Urinary bladder (tissue), 3 donors: ENCODE measurements at regions not wholly inside any gene's neighbourhood (a gene's known extent, or its start where the extent isn't known, plus 50 kb on each side); places are given as distances from the start of the nearest gene placed in this dataset.
"Not testable (repeated sequence)": the region's sequence is repeated elsewhere in the genome, so short reads cannot be mapped to it uniquely, and the experiment has no call there.

Experiments
- DNase-seq: peaks from one replicate; pipeline ENCODE4 v3.0.0-alpha.2; 2015; ENCODE audit errors: extremely low spot score
- H3K27ac ChIP-seq: one replicate; pipeline ENCODE4 v1.5.1; 2013; ENCODE audit warnings: low read depth, mild to moderate bottlenecking, moderate library complexity
- H3K36me3 ChIP-seq: one replicate; pipeline ENCODE4 v1.6.1; 2013; ENCODE audit warnings: mild to moderate bottlenecking, moderate library complexity; ENCODE audit not compliant: insufficient read depth
- H3K4me1 ChIP-seq: one replicate; pipeline ENCODE4 v1.6.1; 2013; ENCODE audit warnings: mild to moderate bottlenecking, moderate library complexity; ENCODE audit not compliant: insufficient read depth
- H3K4me3 ChIP-seq: one replicate; pipeline ENCODE4 v1.5.1; 2013; ENCODE audit warnings: low read depth, low read length
- WGBS: extraction: QIAGEN DNeasy Blood & Tissue Kit; methylation state at CpG from one replicate; pipeline ENCODE4 v1.1.7; 2013; 5-methylcytosine and 5-hydroxymethylcytosine counted together
- donor health status: healthy with polysubstance abuse.
- donor health status: healthy.

DNA sequence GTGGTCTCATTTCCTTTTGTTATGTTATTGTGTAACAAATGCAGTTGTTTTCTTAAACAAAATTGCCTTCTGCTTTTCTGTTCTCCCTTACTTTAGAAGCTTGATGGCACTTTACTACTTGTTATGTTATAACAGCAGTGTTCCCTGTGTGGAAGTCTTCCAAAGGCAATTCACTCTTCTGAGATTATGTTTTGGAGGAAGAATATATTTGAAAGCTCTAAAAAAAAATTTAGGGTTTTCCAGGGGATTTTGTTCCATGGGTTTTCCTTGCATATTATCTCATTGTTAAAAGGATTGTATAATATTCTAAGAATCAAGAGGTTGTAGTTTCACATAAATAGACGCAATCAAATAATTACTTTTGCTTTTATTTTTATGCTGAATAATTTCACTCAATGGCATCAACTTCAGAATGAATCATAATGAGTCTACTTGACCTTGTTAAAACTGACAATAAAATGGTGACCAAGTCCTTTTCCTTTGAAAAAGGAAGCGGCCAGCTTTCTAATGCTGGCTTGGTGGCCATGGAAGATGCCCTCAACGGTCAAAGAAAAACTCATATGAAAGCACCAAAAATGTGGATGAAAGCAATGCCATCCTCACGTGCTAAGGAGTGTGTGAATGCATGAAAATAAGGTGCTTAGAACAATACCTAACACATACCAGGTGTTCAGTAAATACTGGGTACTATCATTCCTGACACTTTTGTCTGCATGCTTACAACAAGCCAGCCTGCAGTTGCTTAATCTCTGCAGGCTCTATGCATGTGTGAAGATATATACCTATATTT is 92.4 kb upstream of the KLF6 start:
- Histone ChIP-seq H3K4me1 (no peaks in the 10 kb centered on the region), H3K4me3 (no peak overlapping the region), H3K36me3 (no peaks in the 10 kb centered on the region), H3K27ac (no peak overlapping the region)
- 87% methylated on average over 4 of the region's 4 CpGs for WGBS
- no peak for DNase-seq

DNA sequence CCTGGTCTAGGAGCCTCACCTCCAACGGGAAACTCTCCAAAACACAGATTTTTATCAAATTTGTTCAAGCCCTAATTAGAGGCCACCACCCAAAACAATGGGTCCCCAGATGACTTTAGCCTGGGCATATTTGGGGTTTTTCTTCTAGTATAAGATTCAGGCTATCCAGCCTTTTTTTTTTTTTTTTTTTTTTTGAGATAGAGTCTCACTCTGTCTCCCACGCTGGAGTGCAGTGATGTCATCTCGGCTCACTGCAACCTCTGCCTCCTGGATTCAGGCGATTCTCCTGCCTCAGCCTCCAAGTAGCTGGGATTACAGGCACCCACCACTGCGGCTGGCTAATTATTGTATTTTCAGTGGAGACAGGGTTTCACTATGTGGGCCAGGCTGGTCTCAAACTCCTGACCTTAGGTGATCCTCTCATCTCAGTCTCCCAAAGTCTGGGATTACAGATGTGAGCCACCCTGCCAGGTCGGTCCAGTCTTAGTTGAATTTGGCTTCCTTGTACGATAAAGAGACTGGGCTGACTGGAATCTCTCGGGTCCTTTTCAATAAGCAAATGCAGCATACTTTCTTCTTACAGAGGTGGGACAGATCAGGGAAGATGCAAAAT is 91.4 kb upstream of the KLF6 start:
- Histone ChIP-seq H3K27ac (no peak overlapping the region), H3K4me3 (no peak overlapping the region), H3K36me3 (no peaks in the 10 kb centered on the region), H3K4me1 (no peaks in the 10 kb centered on the region)
- DNase-seq: no peak
- 80% methylated on average over 8 of the region's 8 CpGs for WGBS

DNA sequence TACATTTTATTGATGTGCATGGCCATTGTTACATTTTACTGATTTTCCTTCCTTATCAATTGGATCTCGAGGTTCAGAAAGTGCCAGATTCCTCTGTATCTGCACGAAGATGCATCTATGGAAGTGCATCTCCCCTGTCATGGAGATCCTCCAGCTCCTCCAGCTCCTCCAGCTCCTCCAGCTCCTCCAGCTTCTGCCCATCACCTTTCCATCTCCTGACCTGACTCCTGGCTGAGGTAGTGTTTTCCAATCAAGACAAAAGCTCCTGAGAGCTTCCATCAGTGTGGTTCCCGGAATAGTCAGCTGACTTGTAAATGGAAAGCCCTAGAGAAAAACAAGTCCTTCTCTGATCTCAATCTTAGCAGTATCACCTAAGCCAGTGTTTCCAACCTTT is 90.8 kb upstream of the KLF6 start:
- Histone ChIP-seq H3K36me3 (no peaks in the 10 kb centered on the region), H3K4me3 (no peak overlapping the region), H3K4me1 (no peaks in the 10 kb centered on the region), H3K27ac (no peak overlapping the region)
- DNase-seq: no peak
- WGBS: 89% methylated on average over 3 of the region's 3 CpGs

DNA sequence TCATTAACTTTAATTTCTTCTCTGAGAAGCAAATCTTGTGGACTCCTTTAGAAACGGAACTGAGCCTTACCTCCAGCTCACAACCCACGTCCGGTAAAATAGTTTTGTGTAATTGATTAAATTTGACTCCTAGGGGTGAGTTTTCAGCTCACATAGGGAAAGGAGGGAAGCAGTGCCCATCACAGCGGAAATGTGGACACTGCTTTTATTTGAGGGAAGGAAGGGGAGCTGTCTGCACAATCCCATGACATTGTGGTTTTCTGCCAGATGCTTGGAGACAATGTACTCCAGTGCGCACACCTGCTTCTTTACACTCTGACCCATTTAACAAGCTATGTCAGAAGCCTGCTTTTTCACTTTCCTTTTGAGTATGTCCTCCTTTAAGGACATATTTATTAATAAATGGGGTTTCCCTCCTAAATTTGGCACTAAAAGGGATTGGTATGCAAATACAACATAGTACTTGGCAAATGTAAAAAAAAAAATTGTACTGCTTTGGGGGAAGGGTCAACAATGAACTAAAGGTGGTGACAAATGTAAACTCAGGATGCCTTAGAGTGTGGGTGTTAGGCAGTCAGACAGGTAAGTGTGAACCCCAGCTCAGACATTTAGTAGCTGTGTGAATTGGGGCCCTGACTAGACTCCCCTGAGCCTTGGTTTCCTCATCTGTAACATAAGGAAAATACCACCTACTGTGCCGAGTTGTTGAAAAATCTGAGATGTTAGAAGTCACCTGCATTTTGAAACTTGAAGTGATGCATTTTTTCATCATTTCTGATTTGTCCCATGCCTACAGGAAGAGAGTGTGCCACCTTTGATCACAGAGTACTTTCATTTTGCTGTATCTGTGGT is 90.2 kb upstream of the KLF6 start:
- H3K4me3 ChIP-seq: no peak overlapping the region
- DNase-seq: no peak
- no peaks in the 10 kb centered on the region for H3K4me1 ChIP-seq
- H3K27ac ChIP-seq: no peak overlapping the region
- WGBS: 76% methylated on average over 6 of the region's 6 CpGs
- no peaks in the 10 kb centered on the region for H3K36me3 ChIP-seq

DNA sequence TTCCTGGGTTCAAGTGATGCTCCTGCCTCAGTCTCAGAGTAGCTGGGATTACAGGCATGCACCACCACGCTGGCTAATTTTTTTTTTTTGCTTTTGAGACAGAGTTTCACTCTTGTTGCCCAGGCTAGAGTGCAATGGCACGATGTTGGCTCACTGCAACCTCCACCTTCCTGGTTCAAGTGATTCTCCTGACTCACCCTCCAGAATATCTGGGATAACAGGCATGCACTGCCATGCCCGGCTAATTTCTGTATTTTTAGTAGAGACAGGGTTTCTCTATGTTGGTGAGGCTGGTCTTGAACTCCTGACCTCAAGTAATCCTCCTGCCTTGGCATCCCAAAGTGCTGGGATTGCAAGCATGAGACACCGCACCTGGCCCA is 89.6 kb upstream of the KLF6 start:
- not testable (repeated sequence) for H3K4me1 ChIP-seq, H3K36me3 ChIP-seq, H3K4me3 ChIP-seq, H3K27ac ChIP-seq, DNase-seq
- 82% methylated on average over 4 of the region's 4 CpGs for WGBS

DNA sequence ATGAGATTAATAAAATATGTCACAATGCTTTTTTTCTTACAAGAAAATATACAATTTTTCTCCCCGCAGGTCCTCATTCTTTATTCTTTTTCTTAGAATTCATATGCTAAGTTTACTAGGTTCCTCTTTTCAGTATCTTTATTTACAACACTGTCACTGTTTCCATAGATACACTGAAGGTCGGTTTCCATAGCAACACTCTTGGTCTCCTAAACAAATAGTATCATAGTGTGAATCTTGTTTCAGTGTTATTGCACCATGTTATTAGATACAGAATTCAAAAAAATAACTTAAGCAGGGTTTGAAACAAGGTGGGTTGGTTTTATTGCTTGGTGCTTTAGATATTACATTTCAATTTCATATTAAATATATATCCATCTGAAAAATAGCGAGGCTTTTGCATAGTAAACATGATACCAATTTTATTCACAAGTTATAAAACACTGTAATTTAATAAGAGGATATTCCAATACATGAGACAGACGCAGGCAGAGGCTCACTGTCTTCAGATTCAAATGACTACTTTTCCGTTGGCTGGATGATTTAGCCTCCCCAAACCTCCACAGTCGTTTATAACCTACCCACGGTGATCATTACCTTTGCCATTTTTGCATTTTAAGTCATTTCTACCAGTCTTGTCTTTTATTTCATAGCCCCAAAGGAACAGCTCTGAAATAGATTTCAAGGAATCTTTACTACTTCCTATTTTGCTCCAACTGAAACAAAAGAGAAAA is 88.9 kb upstream of the KLF6 start:
- H3K27ac ChIP-seq: no peak overlapping the region

DNA sequence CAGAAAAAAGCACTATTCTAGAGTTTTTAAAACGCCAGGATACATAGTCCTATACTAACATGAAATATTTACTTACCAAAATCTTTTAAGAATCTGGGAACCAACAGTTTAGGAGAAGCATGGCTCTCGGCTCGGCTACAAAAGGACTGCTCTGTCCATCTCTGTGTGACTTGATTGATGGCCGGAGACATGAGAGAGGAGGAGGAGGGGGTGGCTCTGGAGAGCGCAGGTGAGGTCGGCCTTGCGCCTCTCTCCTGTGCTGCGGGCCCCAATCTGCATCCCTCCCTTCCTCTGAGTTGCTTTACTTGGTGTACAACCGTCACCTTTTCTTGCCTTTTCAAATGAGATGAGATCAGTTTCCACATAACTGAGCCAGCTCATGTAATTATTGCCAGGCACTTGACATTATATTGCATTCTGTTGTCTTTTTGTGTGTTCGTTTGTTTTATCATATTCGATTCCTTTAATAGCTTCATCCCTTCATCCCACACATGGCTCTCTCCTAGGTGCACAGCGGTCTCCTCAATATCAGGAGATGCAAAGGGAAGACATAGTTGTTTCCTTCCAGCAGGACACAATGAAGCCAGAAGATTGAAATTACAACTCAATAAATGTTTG is 87.8 kb upstream of the KLF6 start:
- Histone ChIP-seq H3K27ac (no peak overlapping the region), H3K4me3 (no peak overlapping the region), H3K4me1 (no peaks in the 10 kb centered on the region), H3K36me3 (no peaks in the 10 kb centered on the region)
- 89% methylated on average over 12 of the region's 12 CpGs for WGBS
- no peak for DNase-seq

More for the DNA sequence above, 88.9 kb upstream of the KLF6 start:
- Histone ChIP-seq H3K36me3 (no peaks in the 10 kb centered on the region), H3K4me3 (no peak overlapping the region), H3K4me1 (no peaks in the 10 kb centered on the region)
- DNase-seq: peak; percentile 51
- 35% methylated on average over 7 of the region's 7 CpGs for WGBS

DNA sequence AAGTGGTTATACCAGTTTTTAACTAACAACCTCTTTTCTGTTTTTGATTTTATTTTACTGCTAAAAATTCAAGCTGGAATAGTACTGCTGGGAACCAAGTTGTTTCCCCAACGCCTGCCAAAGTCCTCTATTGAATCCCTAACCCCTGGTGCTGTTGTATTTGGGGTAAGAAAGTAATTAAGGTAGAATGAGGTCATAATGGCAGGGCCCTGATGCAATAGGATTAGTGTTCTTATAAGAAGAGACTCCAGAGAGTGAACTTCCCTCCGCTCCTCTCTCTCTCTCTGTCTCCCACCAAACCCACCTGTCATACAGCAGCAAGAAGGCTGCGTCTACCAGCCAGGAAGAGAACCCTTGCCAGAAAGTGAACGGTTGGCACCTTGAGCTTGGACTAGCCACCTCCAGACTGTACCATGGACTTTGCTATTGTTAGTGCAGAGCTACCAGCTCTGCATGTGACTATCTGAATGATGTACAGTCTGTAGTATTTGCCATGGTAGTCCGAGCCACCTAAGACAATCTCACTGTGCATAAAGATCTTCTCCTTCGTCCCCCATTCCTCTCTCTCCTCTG is 86.5 kb upstream of the KLF6 start:
- Histone ChIP-seq H3K4me3 (no peak overlapping the region), H3K4me1 (no peaks in the 10 kb centered on the region), H3K27ac (no peak overlapping the region), H3K36me3 (no peaks in the 10 kb centered on the region)
- 96% methylated on average over 6 of the region's 6 CpGs for WGBS
- DNase-seq: no peak

DNA sequence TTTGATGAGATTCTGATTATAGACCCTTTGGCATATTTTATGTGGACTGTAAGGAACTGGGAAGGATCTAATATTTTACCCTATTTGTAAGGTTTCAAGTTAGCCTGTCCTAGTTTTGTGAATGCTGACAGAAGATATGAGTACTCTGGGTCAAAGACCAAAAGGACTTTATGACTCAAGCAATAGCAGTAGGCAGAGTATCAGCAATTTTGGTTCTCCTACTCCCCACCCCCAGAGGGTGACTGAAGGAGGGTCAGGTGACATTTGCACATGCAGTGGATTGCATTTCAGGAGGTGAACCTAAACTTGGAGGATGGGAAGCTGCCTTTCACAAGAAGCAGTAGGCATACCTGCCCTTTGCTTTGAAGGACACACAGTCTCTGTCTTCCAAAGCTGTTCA is 84.0 kb upstream of the KLF6 start:
- no peaks in the 10 kb centered on the region for H3K4me1 ChIP-seq
- no peak overlapping the region for H3K27ac ChIP-seq
- no peak overlapping the region for H3K4me3 ChIP-seq
- DNase-seq: no peak
- no peaks in the 10 kb centered on the region for H3K36me3 ChIP-seq

DNA sequence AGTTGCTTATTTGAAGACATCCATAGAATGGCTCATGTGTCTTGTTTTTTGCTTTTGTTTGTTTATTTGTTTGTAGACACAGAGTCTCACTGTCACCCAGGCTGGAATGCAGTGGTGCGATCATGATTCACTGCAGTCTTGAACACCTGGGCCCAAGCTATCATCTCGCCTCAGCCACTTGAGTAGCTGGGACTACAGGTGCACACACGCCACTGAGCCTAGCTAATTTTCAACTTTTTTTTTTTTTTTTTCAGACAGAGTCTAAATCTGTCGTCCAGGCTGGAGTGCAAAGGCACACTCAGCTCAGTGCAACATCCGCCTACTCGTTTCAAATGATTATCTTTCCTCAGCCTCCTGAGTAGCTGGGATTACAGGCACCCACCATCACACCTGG is 83.3 kb upstream of the KLF6 start:
- DNase-seq: no peak
- no peaks in the 10 kb centered on the region for H3K4me1 ChIP-seq
- no peak overlapping the region for H3K27ac ChIP-seq
- no peak overlapping the region for H3K4me3 ChIP-seq
- H3K36me3 ChIP-seq: no peaks in the 10 kb centered on the region
- 88% methylated on average over 6 of the region's 6 CpGs for WGBS

DNA sequence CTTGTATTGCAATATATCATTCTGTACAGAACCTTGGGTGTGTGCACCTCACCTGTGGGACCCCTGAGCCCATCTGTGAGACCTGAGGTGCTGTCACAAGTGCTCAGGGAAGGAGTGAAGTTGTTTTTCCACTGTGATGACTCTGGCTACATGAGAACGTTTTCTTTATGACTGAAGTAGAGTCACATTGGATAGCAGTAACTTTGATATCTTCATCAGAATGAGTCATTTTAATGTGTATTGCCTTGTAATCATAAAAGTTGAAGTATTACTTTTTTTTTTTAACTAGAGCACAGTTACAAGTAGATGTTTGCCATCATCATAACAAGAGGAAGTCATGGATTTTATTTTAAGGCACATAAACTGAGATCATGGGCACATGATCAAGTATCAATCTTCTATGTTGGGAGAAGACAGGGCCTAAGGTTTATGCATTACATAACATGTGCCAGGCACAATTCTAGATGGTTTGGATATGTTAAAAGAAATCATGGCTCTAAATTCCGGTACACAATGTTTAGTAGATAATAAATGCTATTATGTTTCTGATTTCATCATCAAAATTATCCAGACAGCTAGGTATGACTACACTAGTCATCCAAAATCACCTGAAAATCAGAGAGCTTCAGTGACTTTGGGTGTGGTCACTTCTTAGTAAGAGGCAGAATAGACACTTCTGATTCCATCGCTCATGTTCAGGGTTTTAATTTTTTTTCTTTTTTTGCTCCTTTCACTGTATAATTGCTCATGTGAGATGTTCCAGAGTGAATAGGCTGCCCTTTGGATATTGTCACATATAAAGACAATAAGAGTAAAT is 82.7 kb upstream of the KLF6 start:
- H3K4me3 ChIP-seq: no peak overlapping the region
- H3K27ac ChIP-seq: no peak overlapping the region
- no peaks in the 10 kb centered on the region for H3K4me1 ChIP-seq
- H3K36me3 ChIP-seq: no peaks in the 10 kb centered on the region
- WGBS: 72% methylated on average over 3 of the region's 3 CpGs
- no peak for DNase-seq

DNA sequence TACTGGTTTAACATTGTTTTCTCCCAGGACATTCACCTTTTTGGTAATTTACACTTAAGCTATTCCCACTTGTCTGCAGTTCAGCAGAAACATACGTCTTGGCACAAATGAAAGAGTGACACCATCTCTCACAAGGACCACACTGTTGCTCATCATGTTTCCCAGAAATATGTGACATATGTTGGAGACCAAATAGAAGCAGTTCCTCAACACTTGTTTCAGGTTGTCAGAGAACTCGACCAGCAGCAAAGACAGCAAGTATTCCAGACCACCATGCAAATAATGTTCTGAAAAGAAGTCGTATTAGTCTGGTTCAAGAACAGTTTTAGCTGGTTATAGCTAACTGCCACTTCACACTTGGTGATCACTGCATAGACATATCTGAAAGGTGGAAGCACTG is 81.3 kb upstream of the KLF6 start:
- H3K4me1 ChIP-seq: no peaks in the 10 kb centered on the region
- no peaks in the 10 kb centered on the region for H3K36me3 ChIP-seq
- WGBS: 76% methylated on average over 3 of the region's 3 CpGs
- no peak overlapping the region for H3K4me3 ChIP-seq
- DNase-seq: no peak
- no peak overlapping the region for H3K27ac ChIP-seq
